IPS DF 6.9 (cell line): ENCODE measurements at regions not wholly inside any gene's neighbourhood (a gene's known extent, or its start where the extent isn't known, plus 50 kb on each side); places are given as distances from the start of the nearest gene placed in this dataset.

Source experiments
- DNase-seq: peaks from one replicate; pipeline ENCODE4 v3.0.0-alpha.2; 2013; ENCODE audit warnings: low read depth, low spot score
- H3K27ac ChIP-seq: one replicate; pipeline ENCODE4 v1.5.1; 2013; ENCODE audit warnings: low read length, control low read depth
- H3K27me3 ChIP-seq: 2 replicates; pipeline ENCODE4 v1.6.1; 2013; ENCODE audit warnings: mild to moderate bottlenecking, low read length; ENCODE audit not compliant: control insufficient read depth, insufficient read depth
- H3K36me3 ChIP-seq: 2 replicates; pipeline ENCODE4 v1.6.1; 2013; ENCODE audit warnings: low read length; ENCODE audit not compliant: control insufficient read depth, insufficient read depth
- H3K4me1 ChIP-seq: 2 replicates; pipeline ENCODE4 v1.6.1; 2013; ENCODE audit warnings: low read length; ENCODE audit not compliant: control insufficient read depth, insufficient read depth
- H3K4me3 ChIP-seq: 2 replicates; pipeline ENCODE4 v1.5.1; 2013; ENCODE audit warnings: mild to moderate bottlenecking, low read length
- H3K9me3 ChIP-seq: 2 replicates; pipeline ENCODE4 v1.6.1; 2013; ENCODE audit warnings: low read length, inconsistent platforms; ENCODE audit not compliant: control insufficient read depth, insufficient read depth
- whole genome bisulfite sequencing: extraction: QIAGEN DNeasy Blood & Tissue Kit; methylation state at CpG from one replicate; pipeline ENCODE4 v1.1.7; 2013; ENCODE audit warnings: mixed read lengths, missing lambda C conversion rate; ENCODE audit not compliant: insufficient read length, insufficient coverage; 5-methylcytosine and 5-hydroxymethylcytosine counted together

GRCh38 chr1:63214553-63214952 is 107.8 kb upstream of the FOXD3 start:
- no CpG with 5 or more reads among the region's 2 CpGs for WGBS
- no peaks in the 10 kb centered on the region for H3K9me3 ChIP-seq
- no peaks in the 10 kb centered on the region for H3K36me3 ChIP-seq
- no peaks in the 10 kb centered on the region for H3K27me3 ChIP-seq
- H3K27ac ChIP-seq, result no peak overlapping the region
- H3K4me3 ChIP-seq, result no peak overlapping the region
- H3K4me1 ChIP-seq, result no peaks in the 10 kb centered on the region
- DNase-seq, result no peak

GRCh38 chr1:63223426-63223825 is 98.9 kb upstream of the FOXD3 start:
- no peak for DNase-seq
- no peaks in the 10 kb centered on the region for H3K36me3 ChIP-seq
- 100% methylated on average over 1 of the region's 4 CpGs for WGBS
- no peak overlapping the region for H3K27ac ChIP-seq
- H3K4me1 ChIP-seq, result no peaks in the 10 kb centered on the region
- no peaks in the 10 kb centered on the region for H3K9me3 ChIP-seq
- no peaks in the 10 kb centered on the region for H3K27me3 ChIP-seq
- H3K4me3 ChIP-seq, result no peak overlapping the region

DNA sequence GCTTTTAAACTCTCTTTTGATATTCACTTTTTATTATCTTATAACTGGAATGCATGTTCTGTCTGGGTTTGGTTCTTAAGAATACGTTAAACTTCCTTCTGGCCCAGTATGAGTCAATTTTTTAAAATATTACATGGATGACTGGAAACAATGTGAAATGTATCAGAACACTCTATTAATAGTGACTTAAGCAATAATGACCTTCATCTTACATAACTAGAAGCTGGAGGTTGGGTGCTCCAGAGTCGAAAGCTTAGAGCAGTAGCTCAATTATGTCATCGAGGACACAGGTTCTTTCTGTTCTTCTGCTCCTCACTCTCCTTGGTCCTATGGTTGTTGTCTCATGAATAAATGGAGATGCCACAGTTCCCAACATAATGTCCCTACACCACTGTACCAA is 91.6 kb upstream of the FOXD3 start:
- Histone ChIP-seq H3K4me1 (no peaks in the 10 kb centered on the region), H3K36me3 (no peaks in the 10 kb centered on the region), H3K27me3 (no peaks in the 10 kb centered on the region), H3K4me3 (no peak overlapping the region), H3K9me3 (no peaks in the 10 kb centered on the region), H3K27ac (no peak overlapping the region)
- DNase-seq, result no peak
- WGBS, result no CpG with 5 or more reads among the region's 3 CpGs

- Histone ChIP-seq H3K27me3 (no peaks in the 10 kb centered on the region), H3K4me3 (no peak overlapping the region), H3K4me1 (no peaks in the 10 kb centered on the region), H3K36me3 (no peaks in the 10 kb centered on the region), H3K27ac (no peak overlapping the region), H3K9me3 (no peaks in the 10 kb centered on the region)
- no CpG with 5 or more reads among the region's 1 CpG for WGBS
- no peak for DNase-seq
Observed at GRCh38 chr1:63238721-63239120, 83.6 kb upstream of the FOXD3 start.

DNA sequence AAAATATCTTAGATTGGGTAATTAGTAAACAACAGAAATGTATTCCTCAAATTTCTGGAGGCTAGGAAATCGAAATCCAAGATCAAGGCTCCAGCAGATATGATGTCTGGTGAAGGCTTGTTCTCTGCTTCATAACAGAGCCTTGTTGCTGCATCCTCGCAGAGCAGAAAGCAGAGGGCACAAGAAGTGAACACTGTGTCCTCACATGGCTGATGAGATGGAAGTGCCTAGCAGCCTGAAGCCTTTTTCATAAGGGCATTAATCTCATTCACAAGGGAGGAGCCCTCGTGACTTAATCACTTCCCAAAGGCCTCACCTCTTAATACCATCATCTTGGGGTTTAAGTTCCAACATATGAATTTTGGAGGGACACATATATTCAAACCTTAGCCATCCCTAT is 77.2 kb upstream of the FOXD3 start:
- no peak for DNase-seq
- no peak overlapping the region for H3K4me3 ChIP-seq
- no peaks in the 10 kb centered on the region for H3K4me1 ChIP-seq
- no peaks in the 10 kb centered on the region for H3K36me3 ChIP-seq
- no peaks in the 10 kb centered on the region for H3K9me3 ChIP-seq
- H3K27ac ChIP-seq, result no peak overlapping the region
- no CpG with 5 or more reads among the region's 3 CpGs for WGBS
- H3K27me3 ChIP-seq, result no peaks in the 10 kb centered on the region

DNA sequence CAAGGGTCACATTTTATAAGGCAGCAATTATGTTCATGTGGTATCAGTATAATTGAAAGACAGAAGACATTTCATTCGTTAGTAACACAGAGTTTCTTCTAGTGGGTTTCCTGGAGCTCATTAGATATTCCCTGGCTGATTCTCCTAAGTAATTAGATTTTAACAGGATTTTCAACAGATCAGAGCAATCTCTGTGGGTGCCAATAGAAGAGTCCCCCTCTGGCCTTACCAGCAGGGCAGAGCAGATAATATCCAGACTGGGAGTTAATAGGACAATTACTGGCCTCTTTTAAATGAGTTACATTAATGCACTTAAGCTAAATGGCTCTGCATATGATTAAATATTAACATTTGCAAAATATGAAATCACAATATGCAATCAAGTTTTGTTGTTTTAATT is 74.2 kb upstream of the FOXD3 start:
- Histone ChIP-seq H3K4me3 (no peak overlapping the region), H3K27me3 (no peaks in the 10 kb centered on the region), H3K36me3 (no peaks in the 10 kb centered on the region), H3K9me3 (no peaks in the 10 kb centered on the region), H3K4me1 (no peaks in the 10 kb centered on the region), H3K27ac (no peak overlapping the region)
- no peak for DNase-seq
- WGBS, result no CpG with 5 or more reads among the region's 1 CpG

GRCh38 chr1:63255153-63255552 is 67.2 kb upstream of the FOXD3 start:
- WGBS, result 100% methylated on average over 1 of the region's 1 CpG
- no peaks in the 10 kb centered on the region for H3K9me3 ChIP-seq
- no peaks in the 10 kb centered on the region for H3K36me3 ChIP-seq
- DNase-seq, result no peak
- no peak overlapping the region for H3K4me3 ChIP-seq
- no peaks in the 10 kb centered on the region for H3K27me3 ChIP-seq
- no peaks in the 10 kb centered on the region for H3K4me1 ChIP-seq
- no peak overlapping the region for H3K27ac ChIP-seq

- no peaks in the 10 kb centered on the region for H3K9me3 ChIP-seq
- DNase-seq, result no peak
- no peak overlapping the region for H3K27ac ChIP-seq
- H3K4me3 ChIP-seq, result no peak overlapping the region
- H3K27me3 ChIP-seq, result no peaks in the 10 kb centered on the region
- H3K36me3 ChIP-seq, result no peaks in the 10 kb centered on the region
- no CpG with 5 or more reads among the region's 2 CpGs for WGBS
- no peaks in the 10 kb centered on the region for H3K4me1 ChIP-seq
Observed at GRCh38 chr1:63261736-63262458, 60.5 kb upstream of the FOXD3 start.

DNA sequence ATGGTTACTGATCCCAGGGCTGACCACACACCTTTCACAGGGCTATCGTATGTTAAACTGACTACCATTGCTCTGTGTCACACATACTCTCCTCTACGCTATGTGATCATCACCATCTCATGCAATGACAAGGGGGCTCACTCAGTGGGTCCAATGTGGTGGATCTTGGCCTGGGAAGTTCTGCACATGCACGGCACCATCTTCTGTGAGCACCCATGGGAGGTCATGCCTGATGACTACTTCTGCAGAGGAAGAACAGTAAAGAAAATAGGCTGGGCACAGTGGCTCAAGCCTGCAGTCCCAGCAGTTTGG is 60.0 kb upstream of the FOXD3 start:
- no peak for DNase-seq
- Histone ChIP-seq H3K9me3 (no peaks in the 10 kb centered on the region), H3K36me3 (no peaks in the 10 kb centered on the region), H3K4me1 (no peaks in the 10 kb centered on the region), H3K4me3 (no peak overlapping the region), H3K27me3 (no peaks in the 10 kb centered on the region), H3K27ac (no peak overlapping the region)
- WGBS, result no CpG with 5 or more reads among the region's 3 CpGs

DNA sequence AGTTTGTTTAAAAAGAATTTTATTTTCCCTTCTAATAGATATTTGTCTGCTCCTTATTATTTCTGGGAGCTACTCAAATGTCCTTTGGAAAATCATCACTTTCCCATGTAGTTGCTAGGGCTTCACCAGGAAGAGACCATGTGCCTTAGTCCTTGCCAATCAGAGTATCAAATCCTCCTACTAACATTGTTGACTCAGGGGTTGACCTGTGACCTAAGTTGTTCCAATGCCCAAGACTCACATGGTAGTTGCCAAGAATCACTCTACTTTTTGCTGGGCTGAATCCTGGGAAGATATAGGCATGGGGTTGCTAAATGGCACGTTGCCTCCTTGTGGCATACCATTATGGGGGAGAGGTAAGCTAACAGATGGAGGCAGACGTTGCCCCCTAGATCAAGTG is 58.2 kb upstream of the FOXD3 start:
- Histone ChIP-seq H3K27me3 (no peaks in the 10 kb centered on the region), H3K27ac (no peak overlapping the region), H3K4me3 (no peak overlapping the region), H3K36me3 (no peaks in the 10 kb centered on the region), H3K9me3 (no peaks in the 10 kb centered on the region), H3K4me1 (no peaks in the 10 kb centered on the region)
- WGBS, result no CpG with 5 or more reads among the region's 2 CpGs
- no peak for DNase-seq

GRCh38 chr1:63266857-63267256 is 55.5 kb upstream of the FOXD3 start:
- Histone ChIP-seq H3K27ac (no peak overlapping the region), H3K27me3 (no peaks in the 10 kb centered on the region), H3K9me3 (no peaks in the 10 kb centered on the region), H3K36me3 (no peaks in the 10 kb centered on the region), H3K4me1 (no peaks in the 10 kb centered on the region), H3K4me3 (no peak overlapping the region)
- no peak for DNase-seq
- WGBS, result no CpG with 5 or more reads among the region's 3 CpGs
